Progenitor cell of endocrine pancreas (in vitro differentiated cells): ENCODE measurements at regions not wholly inside any gene's neighbourhood (a gene's known extent, or its start where the extent isn't known, plus 50 kb on each side); places are given as distances from the start of the nearest gene placed in this dataset.

Source experiments
- DNase-seq: peaks from one replicate; pipeline ENCODE4 v3.0.0; 2021; ENCODE audit warnings: low spot score; ENCODE audit not compliant: unreplicated experiment
- H3K27ac Mint-ChIP-seq: 2 replicates; pipeline ENCODE4 v1.8.0; 2021; ENCODE audit warnings: mild to moderate bottlenecking, moderate library complexity, mixed read lengths
- H3K27me3 Mint-ChIP-seq: 2 replicates; pipeline ENCODE4 v1.8.0; 2021; ENCODE audit warnings: mixed read lengths
- H3K36me3 Mint-ChIP-seq: 2 replicates; pipeline ENCODE4 v1.8.0; 2022; ENCODE audit warnings: mixed read lengths; ENCODE audit not compliant: insufficient read depth
- H3K4me1 Mint-ChIP-seq: 2 replicates; pipeline ENCODE4 v1.8.0; 2021; ENCODE audit warnings: low read depth, mixed read lengths
- H3K4me3 Mint-ChIP-seq: 2 replicates; pipeline ENCODE4 v1.8.0; 2021; ENCODE audit warnings: low read depth, mild to moderate bottlenecking, moderate library complexity, mixed read lengths
- H3K9me3 Mint-ChIP-seq: 2 replicates; pipeline ENCODE4 v1.8.0; 2021; ENCODE audit warnings: low read depth, mixed read lengths
- CTCF ChIP-seq: fragments of 200-600 bp; sonication (generic); IDR thresholded peaks from one replicate; pipeline ENCODE4 v1.5.0; 2021; ENCODE audit warnings: antibody characterized with exemption, mild to moderate bottlenecking; ENCODE audit not compliant: unreplicated experiment

DNA sequence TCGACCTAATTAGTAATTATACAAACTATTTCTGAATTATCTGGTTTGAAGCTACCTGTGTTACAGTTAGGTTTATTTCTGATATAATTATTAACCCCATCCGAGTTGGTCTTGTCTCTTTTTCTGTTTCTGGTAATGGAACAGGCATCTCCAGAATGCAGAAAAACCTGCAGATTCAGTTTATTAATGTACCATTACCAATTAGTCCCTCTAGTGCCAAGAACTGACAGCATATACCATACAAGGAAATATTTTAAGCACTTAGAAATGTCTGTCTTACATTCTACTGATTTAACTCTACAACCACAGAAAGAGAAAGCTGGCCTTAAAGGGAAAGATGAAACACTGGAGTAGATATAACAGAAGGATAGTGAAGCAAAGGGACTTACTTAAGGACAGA is 570.6 kb downstream of the CENPC start:
- no peaks in the 10 kb centered on the region for H3K36me3 Mint-ChIP-seq
- H3K4me1 Mint-ChIP-seq: peaks cover 14% of the 10 kb centered on the region
- no peak for TF ChIP-seq CTCF
- H3K27ac Mint-ChIP-seq: no peak overlapping the region
- DNase-seq: no peak
- no peaks in the 10 kb centered on the region for H3K9me3 Mint-ChIP-seq
- H3K4me3 Mint-ChIP-seq: no peak overlapping the region
- no peaks in the 10 kb centered on the region for H3K27me3 Mint-ChIP-seq

GRCh38 chr4:66972087-66972486 is 573.2 kb downstream of the CENPC start:
- Mint-ChIP-seq H3K27ac (no peak overlapping the region), H3K9me3 (peaks cover 7% of the 10 kb centered on the region), H3K36me3 (no peaks in the 10 kb centered on the region), H3K4me3 (no peak overlapping the region), H3K27me3 (no peaks in the 10 kb centered on the region), H3K4me1 (peaks cover 7% of the 10 kb centered on the region)
- no peak for TF ChIP-seq CTCF
- DNase-seq: no peak

GRCh38 chr4:66964467-66964866 is 580.8 kb downstream of the CENPC start:
- DNase-seq: no peak
- Mint-ChIP-seq H3K9me3 (peaks cover 10% of the 10 kb centered on the region), H3K27ac (no peak overlapping the region), H3K4me3 (no peak overlapping the region), H3K27me3 (no peaks in the 10 kb centered on the region), H3K36me3 (no peaks in the 10 kb centered on the region), H3K4me1 (no peaks in the 10 kb centered on the region)
- TF ChIP-seq CTCF: no peak

DNA sequence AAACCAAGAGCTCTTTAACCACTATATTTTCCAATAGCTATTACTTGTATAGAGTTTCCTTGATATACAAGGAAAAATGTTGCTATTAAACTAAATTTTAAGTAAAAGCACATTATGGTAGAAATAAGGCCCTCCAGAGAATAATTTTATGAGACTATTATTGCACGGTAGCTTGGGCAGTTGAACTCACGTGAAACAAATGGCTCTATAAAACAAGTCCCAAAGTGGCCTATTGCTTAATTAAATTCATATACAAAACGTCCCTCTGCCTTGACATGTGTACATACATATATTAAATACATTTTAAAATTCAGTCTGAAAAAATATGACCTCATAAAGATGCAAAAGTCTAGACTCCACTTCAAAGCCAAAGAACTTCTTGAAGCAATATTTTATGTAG is 582.2 kb downstream of the CENPC start:
- DNase-seq: no peak
- TF ChIP-seq CTCF: no peak
- H3K27ac Mint-ChIP-seq: no peak overlapping the region
- H3K4me3 Mint-ChIP-seq: no peak overlapping the region
- peaks cover 8% of the 10 kb centered on the region for H3K9me3 Mint-ChIP-seq
- H3K36me3 Mint-ChIP-seq: no peaks in the 10 kb centered on the region
- no peaks in the 10 kb centered on the region for H3K4me1 Mint-ChIP-seq
- no peaks in the 10 kb centered on the region for H3K27me3 Mint-ChIP-seq

- H3K9me3 Mint-ChIP-seq: peaks cover 4% of the 10 kb centered on the region
- no peak for DNase-seq
- no peak for TF ChIP-seq CTCF
- no peaks in the 10 kb centered on the region for H3K27me3 Mint-ChIP-seq
- no peaks in the 10 kb centered on the region for H3K4me1 Mint-ChIP-seq
- H3K4me3 Mint-ChIP-seq: no peak overlapping the region
- no peak overlapping the region for H3K27ac Mint-ChIP-seq
- no peaks in the 10 kb centered on the region for H3K36me3 Mint-ChIP-seq
Observed at GRCh38 chr4:66959207-66959606, 586.1 kb downstream of the CENPC start.
